MM.1S (cell line): ENCODE measurements at regions not wholly inside any gene's neighbourhood (a gene's known extent, or its start where the extent isn't known, plus 50 kb on each side); places are given as distances from the start of the nearest gene placed in this dataset.

Experiments used
- CTCF ChIP-seq: fragments of 300-600 bp; sonication (generic); IDR thresholded peaks from 2 replicates; pipeline ENCODE4 v1.5.1; 2016; ENCODE audit warnings: antibody characterized with exemption, low read length, mixed read lengths
- EZH2phosphoT487 ChIP-seq: fragments of 300-600 bp; sonication (generic); IDR thresholded peaks from 2 replicates; pipeline ENCODE4 v1.6.1; 2018; ENCODE audit warnings: antibody characterized with exemption, low read length

- TF ChIP-seq CTCF, result no peak
- no peak for TF ChIP-seq EZH2phosphoT487
These were observed 70.8 kb upstream of the STK17B start for GRCh38 chr2:196242131-196242620.
